Epidermal melanocyte (primary cell): ENCODE measurements at regions not wholly inside any gene's neighbourhood (a gene's known extent, or its start where the extent isn't known, plus 50 kb on each side); places are given as distances from the start of the nearest gene placed in this dataset.

Source experiments
- DNase-seq: peaks from one replicate; pipeline ENCODE4 v3.0.0; 2011; ENCODE audit warnings: low spot score; ENCODE audit not compliant: insufficient read length

DNA sequence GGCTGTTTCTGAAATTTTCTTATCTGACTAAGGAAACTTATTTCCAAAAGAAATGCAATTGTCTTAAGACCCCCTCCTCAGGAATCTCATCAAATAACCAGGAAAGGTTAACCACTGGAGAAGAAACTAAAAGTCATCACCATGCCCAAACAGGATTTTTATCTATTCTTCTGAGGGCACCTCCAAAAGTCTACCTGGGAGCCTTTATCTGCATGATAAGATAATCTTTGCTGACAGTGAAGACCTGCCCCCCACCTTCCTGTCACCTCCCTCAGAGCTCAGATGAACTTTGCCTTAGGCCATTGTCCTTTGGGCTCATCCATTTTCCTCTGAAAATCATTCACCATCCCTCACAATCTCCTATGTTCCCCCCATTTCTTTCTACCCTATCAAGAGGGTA, 137.3 kb upstream of the SMAD3 start:
- DNase-seq: no peak

GRCh38 chr15:66928784-66929183, 136.6 kb upstream of the SMAD3 start:
- no peak for DNase-seq

DNA sequence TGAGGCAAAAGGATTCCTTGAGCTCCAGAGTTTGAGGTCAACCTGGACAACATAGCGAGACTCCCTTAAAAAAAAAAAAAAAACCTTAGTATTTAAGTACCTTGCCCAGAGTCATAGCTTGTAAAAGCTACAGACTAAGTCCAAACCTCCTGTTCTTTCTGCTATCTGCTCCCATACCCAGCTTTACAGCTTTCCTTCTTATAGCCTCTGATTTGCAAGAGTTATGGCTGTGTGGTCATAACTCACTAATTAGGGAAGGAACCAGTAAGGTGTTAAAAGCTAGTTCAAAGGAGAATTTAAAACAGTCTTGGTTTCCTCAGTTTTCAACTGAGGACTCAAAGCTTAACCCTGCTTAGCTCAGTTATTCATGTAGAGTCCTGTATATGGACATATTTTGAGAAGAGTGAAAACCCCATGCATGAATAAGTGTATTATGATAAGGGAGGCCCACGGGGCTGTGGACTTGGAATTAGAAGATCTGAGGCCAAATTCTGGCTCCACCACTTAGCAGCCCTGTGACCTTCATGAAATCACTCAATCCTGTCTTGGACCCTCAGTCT, 135.5 kb upstream of the SMAD3 start:
- no peak for DNase-seq

DNA sequence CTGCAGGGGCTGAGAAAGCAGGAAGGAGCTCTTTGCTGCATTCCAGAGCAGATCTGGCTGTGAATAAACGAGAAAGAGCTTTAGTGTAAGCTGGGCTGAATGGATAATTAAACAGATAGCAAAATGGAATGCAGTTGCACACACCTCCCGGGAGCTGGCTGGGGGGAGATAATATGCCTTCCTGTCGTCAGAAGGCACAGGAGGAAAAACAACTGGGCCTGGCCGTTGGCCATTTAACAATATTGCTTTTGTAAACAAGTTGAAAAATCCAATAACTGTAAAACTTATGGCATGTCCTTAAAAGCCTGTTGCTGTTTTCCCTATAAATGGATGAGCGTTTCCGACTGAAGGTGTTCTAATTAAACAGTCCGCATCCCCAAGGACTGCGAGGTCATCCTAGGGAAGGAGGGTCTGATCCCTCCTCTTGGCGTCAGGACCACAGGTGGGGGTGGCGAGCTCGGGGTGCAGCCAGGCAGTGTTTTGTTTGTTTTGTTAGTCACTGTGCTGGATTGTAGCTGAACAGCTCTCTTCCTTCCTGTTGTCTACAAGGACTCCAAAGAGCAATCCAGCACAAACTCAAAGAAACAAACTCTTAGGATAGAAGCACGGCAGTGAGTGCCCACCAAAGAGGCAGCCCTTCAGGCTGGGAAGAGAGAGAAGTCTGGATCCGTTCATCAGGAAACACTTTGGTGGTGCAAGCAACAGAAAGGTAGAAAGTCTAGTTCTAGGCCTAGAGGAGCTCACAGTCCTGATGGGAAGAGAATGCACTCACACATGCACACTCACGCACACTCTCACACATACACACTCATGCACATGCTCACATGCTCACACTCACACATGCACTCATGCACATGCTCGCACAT, 133.4 kb upstream of the SMAD3 start:
- no peak for DNase-seq

- no peak for DNase-seq
Measured at GRCh38 chr15:66932634-66933024, 132.8 kb upstream of the SMAD3 start.

- DNase-seq: no peak
Measured at GRCh38 chr15:66933932-66934867, 131.2 kb upstream of the SMAD3 start.

DNA sequence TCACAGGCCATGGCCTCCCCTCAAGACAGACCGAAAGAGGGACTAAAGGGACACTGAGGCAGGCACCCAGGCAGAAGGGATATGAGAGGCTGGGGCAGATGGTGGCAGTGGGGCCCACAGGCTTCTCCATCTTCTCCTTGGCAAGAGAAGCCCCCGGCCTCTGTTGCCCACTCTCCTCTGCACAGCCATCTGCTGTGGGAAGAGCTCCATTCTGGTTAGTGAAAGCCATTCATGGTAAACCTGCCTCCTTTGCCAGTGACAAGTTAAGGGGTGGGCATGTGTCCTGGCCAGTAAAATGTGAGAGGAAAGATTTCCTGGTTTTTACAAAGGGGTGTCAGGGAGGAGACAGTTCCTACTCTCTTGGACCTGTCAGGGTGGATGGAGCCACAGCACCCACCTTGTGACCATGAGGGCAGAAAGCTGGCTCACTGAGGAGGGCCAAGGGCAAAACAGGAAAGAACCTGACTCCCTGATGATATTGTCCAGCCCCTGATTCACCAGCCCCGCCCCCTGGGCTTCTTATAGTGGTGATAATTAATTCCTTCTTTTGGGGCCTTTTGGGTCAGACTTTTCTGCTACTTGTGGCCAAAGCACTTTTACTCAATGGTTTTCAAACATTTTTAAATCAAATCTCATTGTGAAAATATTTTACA, 130.4 kb upstream of the SMAD3 start:
- DNase-seq: no peak

- DNase-seq: no peak
Measured at GRCh38 chr15:66935688-66936087, 129.7 kb upstream of the SMAD3 start.

- no peak for DNase-seq
Measured at GRCh38 chr15:66936109-66936860, 129.1 kb upstream of the SMAD3 start.

DNA sequence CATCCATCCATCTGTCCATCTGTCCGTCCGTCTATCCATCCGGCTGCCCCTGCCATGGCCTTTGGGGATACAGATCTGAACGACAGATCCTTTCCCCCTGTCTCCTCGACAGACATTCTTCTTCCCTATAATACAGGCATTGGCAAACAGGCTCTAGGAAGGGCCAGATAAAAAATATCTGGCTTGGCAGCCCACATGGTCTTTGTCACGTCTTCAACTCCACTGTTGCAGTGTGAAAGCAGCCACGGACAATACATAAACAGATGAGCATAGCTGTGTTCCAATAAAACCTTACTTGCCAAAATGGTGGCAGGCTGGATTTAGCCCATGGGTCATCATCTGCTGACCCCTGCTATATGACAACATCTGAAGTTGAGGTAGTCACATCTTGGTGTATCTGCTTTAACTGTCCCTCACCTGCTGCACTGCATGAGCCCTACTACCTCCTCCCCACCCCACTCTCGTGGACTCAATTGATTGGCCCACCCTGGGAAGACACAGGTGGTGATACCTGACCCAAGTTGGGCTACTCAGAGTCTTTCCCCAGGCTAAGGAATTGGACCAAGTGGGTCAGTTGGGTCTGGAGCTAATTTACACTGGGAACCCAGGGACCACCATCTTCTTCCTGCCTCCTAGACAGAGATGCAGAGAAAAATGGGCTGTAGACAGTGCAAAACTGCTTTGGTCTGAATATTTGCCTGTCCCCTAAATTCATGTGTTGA, 128.4 kb upstream of the SMAD3 start:
- no peak for DNase-seq

- no peak for DNase-seq
Measured at GRCh38 chr15:66937588-66937987, 127.8 kb upstream of the SMAD3 start.

GRCh38 chr15:66938114-66938830, 127.1 kb upstream of the SMAD3 start:
- no peak for DNase-seq

DNA sequence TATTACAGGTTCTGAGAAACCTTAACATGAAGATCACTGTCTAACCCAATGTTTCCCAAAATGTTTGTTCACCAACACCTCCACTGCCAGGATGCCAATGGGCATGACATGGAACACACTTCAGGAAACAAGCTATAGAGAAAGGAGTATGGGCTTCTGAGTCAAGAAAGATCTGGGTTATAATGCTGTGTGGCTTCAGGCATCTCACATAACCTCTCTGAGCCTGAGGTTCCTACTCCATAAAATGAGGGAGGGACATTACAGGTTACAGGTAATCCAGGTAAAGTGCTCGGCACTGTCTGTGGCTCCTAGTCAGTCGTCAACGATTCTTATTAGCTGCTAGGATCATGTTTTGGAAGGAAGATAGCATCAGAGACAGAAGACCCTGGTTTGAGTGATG, 126.4 kb upstream of the SMAD3 start:
- DNase-seq: no peak

- no peak for DNase-seq
Measured at GRCh38 chr15:66939451-66940023, 125.9 kb upstream of the SMAD3 start.

GRCh38 chr15:66940368-66940767, 125.0 kb upstream of the SMAD3 start:
- no peak for DNase-seq

DNA sequence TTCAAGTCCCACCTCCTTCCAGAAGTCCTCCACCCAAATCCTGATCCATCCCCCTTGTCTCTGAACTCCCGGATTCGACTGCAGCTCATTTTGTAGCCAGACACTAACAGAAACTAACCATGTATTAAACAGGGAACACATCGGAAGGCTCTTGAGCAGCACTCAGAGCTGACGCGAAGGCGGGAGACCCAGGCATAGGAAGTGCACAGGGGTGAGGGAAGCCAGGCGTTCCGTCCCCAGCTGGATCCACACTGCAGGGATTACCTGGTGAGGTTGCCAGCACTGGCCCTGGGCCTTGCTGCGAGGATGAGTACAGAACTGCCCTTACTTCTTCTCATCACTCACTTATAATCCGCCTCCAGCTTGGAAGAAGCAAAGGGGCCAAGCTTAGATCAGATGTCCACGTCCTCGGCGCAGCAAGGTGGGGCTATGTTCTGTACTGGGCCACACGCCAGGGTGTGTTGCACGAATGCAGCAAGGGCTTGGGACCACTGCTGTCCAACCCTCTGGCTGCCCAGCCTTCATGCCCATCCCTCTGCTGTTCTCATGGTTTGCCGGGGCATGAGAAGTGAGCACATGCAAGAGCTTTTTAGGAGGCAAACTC, 124.2 kb upstream of the SMAD3 start:
- no peak for DNase-seq

DNA sequence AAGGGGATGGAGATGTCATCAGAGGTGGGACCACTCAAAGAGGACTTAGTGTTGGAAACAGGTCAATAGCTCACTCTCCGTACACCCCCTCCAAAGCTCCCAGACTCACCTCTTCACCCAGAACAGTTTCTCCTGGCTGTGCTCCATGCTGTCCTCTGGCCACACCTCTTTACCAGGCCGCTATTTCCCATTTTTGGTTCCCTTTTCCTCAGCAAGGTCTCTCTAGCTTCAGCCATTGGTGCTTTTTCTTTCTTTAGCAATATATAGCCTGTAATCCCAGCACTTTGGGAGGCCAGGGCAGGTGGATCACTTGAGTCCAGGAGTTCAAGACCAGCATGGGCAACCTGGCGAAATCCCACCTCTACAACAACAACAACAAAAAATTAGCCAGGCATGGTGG, 123.6 kb upstream of the SMAD3 start:
- no peak for DNase-seq

GRCh38 chr15:66942649-66943390, 122.6 kb upstream of the SMAD3 start:
- DNase-seq: no peak
